GM18502 (cell line): ENCODE measurements at regions not wholly inside any gene's neighbourhood (a gene's known extent, or its start where the extent isn't known, plus 50 kb on each side); places are given as distances from the start of the nearest gene placed in this dataset.

Experiments used
- ATAC-seq: cut with Tn5 transposase; IDR thresholded peaks from one replicate; pipeline ENCODE4 v1.9.1; 2021; ENCODE audit warnings: mild to moderate bottlenecking; ENCODE audit not compliant: unreplicated experiment, poor library complexity

GRCh38 chr14:53495846-53496343 lies 342.8 kb upstream of the DDHD1 start:
- ATAC-seq, result no peak

- no peak for ATAC-seq
Observed at GRCh38 chr14:53494587-53494986, 341.5 kb upstream of the DDHD1 start.

- no peak for ATAC-seq
Observed at GRCh38 chr14:53493860-53494259, 340.7 kb upstream of the DDHD1 start.

GRCh38 chr14:53493320-53493719 lies 340.2 kb upstream of the DDHD1 start:
- ATAC-seq, result no peak

DNA sequence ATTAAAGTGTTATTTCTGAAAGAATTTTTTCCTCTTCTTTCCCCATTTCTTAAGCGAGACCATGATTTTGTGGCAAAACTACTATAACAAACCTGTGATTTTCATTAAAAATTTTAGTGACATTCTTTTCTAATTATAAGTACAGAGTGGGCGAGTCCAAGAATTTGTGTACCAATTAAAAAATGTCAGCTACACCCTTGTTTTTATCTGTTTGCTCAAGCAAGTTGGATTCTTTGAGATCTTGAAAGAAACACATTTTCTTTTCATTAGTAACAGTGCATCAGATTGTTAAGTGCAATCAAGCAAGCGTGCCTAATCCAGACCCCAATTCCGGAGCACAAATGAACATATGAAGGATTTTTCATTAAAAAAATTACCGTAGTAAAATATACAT lies 338.8 kb upstream of the DDHD1 start:
- no peak for ATAC-seq

DNA sequence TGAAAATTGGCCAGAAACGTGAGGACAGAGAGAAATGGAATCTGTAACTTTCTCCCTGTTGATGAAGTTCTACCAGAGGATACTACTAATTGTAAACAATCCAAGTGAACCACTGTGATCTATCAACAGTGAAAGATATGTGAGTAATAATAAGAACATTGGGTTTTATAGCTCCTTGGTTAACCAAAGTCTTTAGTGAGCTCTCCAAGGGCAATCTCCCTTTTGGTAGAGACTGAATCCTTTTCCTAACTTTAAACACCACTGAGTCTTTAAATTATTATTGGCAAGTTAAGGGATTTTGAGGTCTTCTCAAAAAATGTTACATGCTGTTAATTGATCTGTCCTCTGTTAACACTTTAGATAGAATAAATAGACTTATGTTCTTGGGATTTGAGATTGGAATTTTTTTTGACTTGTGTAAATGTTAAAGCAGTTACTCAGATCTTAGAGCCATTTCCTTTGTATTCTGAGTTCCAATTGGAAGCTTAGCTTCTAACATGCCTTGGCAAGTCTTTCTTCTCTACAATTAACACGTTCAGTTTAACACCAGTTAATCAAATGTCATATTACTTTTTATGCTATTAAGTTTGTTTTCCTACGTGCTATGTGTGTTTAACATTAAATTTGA lies 338.2 kb upstream of the DDHD1 start:
- ATAC-seq, result no peak

DNA sequence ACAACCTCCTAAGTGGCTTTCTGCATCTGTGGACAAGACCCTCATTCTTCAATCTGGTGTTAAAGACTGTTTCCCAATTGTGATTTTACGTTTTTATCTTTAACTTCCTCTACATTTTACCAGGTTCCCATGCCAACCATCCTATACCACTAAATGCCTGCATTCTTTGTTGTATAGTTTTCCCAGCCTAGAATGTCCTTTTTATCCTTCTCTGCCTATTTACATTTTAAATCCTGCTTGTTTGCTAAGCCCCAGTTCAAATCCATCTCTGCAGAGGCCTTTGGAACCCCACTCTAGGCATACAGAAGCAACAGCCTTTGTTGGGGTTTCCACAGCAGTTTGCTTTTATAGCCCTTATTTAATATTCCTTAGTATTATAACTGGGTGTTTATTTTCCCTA lies 325.1 kb upstream of the DDHD1 start:
- ATAC-seq, result no peak

DNA sequence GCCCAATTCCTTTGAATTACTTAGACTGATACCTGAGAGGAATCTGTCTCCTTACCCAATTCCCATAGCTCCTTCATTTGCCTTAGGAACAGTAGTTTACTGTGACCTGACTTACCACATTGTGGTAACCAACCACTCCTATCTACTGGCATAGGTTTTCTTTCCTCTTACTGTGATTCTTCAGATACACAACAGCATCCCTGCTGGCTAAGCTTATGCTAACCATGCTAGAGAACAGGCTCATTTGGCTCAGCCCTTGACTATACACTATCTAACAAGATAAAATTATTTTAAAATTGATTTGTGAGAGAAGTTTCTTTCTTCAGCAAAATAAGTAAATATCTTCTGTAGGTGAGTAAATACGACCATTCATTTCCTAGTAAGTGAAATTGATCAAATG lies 320.4 kb upstream of the DDHD1 start:
- ATAC-seq, result no peak

DNA sequence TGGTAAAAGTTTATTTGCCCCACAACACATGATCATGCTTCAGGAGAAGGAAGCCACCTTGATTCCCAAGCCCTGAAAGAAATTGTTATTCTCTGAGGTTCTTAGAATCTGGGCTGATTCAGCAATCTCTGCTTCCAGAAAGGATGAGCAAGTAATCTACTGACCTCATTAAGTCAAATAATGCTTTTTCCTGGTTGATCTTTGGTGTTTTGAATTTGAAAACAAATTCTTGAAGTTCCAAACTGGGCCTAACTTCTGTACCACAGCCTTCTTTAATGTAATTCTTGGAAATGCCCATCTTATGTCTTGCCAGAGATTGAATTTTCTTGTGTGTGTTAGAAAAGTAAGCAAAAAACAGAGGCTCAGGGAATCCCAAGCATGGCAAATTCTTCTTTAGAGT lies 319.2 kb upstream of the DDHD1 start:
- no peak for ATAC-seq

GRCh38 chr14:53470351-53471043 lies 317.4 kb upstream of the DDHD1 start:
- ATAC-seq, result no peak

DNA sequence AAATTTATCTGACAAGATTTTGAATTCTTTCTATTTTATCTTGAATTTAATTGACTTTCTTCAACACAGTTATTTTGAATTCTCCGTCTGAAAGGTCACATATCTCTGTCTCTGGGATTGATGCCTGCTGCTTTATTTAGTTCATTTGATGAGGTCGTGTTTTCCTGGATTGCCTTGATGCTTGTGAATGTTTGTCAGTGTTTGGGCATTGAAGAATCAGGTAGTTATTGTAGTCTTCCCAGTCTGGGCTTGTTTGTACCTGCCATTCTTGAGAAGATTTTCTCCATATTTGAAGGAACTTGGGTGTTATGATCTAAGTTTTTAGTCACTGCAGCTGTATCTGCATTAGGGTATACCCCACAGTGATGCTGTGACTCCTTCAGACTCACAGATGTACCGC lies 315.8 kb upstream of the DDHD1 start:
- ATAC-seq, result no peak

GRCh38 chr14:53464376-53464775 lies 311.3 kb upstream of the DDHD1 start:
- no peak for ATAC-seq

- no peak for ATAC-seq
Observed at GRCh38 chr14:53462931-53463778, 310.0 kb upstream of the DDHD1 start.

- no peak for ATAC-seq
Observed at GRCh38 chr14:53461858-53462257, 308.7 kb upstream of the DDHD1 start.

DNA sequence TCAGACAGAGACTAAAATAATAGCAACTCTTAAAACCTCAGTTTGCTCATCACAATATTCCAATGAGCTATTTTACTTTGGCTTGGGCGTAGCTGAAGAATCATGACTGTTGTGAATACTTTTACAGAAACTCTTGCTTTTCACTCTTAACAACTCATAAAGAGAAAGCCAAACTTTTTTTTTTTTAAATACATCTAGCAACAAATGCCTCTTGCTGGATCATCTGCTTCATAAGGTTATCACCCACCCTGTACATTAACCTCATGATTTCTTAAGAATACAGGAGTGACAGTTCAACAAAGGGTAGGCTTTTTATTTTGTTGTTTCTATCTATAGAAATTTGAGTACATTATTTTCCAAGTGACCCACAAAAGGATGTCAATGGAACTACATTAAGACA lies 307.4 kb upstream of the DDHD1 start:
- no peak for ATAC-seq

- no peak for ATAC-seq
Observed at GRCh38 chr14:53458368-53458814, 305.3 kb upstream of the DDHD1 start.

- no peak for ATAC-seq
Observed at GRCh38 chr14:53456931-53457330, 303.8 kb upstream of the DDHD1 start.

- no peak for ATAC-seq
Observed at GRCh38 chr14:53452005-53452673, 299.0 kb upstream of the DDHD1 start.

DNA sequence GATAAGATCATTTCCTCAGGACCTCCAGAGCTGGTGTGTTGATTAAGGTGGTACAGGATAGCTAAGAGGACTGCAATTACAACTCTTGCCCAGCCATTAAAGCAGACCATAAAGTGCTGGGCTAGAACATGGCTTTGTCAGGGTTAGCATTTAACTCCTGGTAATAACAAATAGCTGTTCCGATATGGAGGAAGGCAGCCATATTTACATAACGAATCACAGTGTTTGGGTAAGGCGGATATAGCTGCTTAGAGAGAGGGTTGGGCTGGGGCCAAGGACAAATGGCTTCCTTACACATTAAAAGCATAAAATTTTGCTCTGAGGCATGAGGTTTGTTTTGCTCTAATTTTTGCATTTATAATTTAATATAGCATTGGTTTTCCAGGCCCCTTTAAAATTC lies 297.7 kb upstream of the DDHD1 start:
- no peak for ATAC-seq

- no peak for ATAC-seq
Observed at GRCh38 chr14:53448682-53449081, 295.6 kb upstream of the DDHD1 start.
